ENCODE measurements at regions not wholly inside any gene's neighbourhood (a gene's known extent, or its start where the extent isn't known, plus 50 kb on each side); places are given as distances from the start of the nearest gene placed in this dataset.
"Not testable (repeated sequence)": the region's sequence is repeated elsewhere in the genome, so short reads cannot be mapped to it uniquely, and the experiment has no call there.

DNA sequence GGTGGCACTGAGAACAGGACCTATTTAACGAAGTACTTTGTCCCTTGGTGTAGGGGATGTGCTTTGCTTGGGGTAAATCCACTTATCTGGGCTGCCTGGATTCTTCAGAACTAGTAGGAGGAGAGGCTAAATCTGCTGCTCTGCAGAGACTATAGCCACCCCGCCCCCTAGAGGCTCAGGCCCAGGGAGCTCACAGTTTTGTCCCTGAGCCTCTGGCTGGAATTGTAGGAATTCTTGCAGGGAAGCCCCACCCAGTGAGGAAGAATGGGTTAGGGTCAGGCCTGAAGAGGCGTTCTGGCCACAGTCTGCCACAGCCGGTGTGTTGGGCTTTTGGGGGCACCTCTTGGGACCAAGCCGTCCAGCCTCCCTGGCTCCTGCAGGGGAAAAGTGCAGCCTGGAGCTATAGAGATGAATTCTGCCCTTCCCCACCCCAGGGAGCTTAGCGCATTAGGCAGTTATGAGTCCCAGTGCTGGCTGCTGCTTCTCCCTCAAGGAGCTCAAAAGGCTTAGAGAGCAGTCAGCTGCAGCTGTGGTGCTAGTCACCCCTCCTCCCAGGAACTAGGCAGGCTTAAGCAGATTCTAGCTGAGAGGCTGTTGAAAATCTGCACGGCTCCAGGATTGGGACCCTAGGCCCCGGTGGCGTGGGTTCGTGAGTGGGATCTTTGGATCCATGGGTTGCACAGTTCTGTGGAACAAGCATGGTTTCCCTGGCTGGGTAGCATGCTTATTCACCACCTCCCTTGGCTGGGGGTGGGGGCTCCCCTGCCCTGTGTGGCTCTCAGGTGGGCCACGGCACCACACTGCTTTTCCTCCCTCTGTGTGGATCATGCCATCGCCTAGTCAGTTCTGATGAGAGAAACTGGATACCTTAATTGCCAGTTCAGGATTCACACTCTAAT, 237.4 kb upstream of the TOM1L1 start:
- ChIA-PET POLR2A (no interaction called here), CTCF (no interaction called here)

DNA sequence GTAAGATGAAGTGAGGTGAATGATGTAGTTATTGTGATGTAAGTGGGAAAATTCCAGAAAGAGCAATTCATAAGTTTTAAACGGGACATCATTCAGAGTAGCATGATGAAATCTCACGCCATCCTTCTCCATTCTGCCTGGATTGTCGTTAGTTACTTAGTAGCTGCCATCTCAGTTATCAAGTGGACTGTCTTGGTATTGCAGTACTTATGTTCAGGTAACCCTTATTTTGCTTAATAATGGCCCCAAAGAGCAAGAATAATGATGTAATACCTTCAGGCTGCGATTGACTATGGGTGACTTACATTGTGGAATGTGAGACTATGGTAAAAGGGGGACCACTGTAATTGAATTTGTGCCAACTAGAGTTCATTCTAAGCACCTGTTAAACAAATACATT, 234.1 kb upstream of the TOM1L1 start:
- POLR2A ChIA-PET, result no interaction called here
- CTCF ChIA-PET, result no interaction called here

DNA sequence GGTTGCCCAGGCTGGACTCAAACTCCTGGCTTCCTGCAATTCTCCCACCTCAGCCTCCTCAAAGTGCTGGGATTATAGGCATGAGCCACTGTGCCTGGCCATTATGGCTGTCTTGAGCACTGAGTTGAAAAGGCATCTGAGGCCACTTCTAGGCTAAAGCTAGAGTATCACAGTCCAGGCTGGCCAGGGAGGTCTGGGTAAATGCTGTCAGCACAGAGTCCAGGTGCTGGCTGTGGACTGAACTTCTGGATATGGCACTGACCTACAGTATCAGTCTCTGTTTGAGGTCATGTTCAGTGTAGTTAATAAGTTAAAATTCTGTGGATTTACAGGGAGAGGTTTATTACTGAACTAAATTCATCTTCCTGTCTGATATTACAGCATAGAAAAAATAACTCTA, 222.5 kb upstream of the TOM1L1 start:
- ChIA-PET POLR2A (no interaction called here), CTCF (no interaction called here)

DNA sequence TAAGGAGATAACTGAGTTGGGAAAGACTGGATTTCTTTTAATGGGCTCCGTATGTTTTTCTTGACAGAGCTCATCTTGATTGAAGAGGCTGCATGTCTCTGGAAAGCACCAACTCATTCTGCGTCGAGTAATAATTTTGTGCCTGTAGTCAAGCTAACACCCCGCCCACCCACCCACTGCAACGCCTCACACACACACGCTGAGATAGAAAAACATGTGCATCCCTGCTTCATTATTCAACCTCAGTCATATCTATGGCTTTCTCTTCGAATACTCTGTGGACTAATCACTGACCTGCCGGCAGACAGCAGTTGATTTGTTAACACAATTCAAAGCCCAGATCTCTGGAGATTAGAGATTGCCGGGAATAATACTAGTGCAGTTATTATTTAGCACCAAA, 220.2 kb upstream of the TOM1L1 start:
- ChIA-PET POLR2A (no interaction called here), CTCF (no interaction called here)

DNA sequence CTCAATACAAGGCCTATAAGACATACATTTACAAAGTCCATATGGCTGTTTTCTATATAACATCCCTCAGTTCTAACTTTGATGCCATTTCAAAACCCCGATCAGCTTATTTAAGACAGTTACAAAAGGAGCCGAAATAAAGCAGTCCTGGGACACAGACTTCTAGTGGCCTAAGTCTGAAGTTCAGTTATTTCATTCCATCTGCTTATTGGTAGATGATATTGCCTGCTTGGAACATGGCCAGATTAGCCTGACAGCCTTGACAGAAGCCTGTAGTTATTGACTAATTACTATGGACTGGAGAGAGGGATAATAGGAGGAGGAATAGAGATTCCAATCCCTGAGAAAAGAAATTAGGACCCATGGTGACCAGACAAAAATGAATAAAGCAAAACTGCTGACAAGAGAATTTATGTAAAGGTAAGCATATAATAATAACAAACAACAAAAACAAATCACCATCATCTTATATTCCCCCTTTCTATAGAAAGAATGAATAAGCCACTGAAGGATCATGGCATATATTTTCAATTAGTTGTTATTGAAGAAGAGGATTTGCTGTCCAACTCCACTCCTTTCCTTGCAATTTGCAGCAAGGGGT, 206.3 kb upstream of the TOM1L1 start:
- ChIA-PET POLR2A (no interaction called here), CTCF (no interaction called here)

DNA sequence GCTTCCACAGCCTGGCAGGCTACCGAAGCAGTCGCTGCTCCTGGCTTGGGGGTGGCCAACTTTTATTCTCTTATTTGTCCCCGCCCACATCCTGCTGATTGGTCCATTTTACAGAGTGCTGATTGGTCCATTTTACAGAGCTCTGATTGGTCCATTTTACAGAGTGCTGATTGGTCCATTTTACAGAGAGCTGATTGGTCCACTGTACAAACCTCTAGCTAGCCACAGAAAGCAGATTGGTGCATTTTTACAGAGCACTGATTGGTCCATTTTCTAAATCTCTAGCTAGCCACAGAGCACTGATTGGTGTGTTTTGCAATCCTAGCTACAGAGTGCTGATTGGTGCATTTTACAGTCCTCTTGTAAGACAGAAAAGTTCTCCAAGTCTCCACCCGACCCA, 187.9 kb upstream of the TOM1L1 start:
- CTCF ChIA-PET, POLR2A ChIA-PET: not testable (repeated sequence)

DNA sequence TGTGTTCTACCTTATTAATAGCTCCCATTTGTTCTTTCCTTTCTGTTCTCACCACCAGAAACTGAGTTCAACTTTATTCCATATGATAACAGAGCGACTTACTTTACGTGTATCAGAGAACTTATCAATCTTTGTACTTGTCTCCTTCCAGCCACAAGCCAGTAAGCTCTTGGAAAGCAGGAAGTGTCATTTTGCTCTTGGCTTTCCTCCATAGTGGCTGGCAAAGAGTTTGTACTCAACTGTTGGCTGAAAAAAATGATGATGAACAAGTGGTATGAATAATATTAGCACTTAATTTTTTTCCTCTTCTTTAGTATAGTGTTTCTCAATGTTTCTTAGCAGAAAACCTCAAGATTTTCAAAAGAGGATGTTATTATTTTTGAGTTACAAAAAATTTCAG, 182.4 kb upstream of the TOM1L1 start:
- ChIA-PET POLR2A (no interaction called here), CTCF (no interaction called here)

DNA sequence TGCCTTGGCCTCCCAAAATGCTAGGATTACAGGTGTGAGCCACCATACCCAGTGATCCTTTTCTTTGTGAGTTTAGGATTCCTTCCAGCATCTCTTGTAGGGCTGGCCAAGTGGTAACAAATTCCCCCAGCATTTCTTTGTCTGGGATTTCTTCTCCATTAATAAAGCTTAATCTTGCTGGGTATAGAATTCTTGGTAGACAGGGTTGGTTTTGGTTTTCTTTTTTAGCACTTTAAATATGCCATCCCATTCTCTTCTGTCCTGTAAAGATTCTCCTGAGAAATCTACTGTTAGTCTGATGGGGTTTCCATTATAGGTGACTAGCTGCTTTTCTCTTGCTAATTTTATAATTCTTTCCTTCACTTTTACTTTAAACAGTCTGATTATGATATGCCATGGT, 173.0 kb upstream of the TOM1L1 start:
- ChIA-PET POLR2A (no interaction called here), CTCF (no interaction called here)

DNA sequence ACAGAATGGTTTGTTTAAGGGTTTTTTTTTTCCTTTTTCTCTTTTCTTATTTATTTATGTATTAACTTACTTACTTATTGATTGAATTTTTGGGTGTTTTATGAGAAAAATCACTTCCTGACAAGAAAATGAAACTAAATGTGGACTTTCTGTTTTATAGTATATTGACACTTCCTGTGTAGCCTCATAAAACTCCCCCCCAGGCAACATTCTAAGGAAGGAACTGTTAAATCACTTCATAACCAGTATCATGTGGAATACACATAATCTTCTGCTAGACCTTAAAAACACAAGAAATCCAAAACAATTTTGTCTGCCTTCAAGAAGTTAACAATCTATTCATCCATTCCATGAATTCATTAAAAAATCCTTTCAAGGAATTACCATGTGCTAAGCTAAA, 164.1 kb upstream of the TOM1L1 start:
- CTCF ChIA-PET, result no interaction called here
- POLR2A ChIA-PET, result no interaction called here

DNA sequence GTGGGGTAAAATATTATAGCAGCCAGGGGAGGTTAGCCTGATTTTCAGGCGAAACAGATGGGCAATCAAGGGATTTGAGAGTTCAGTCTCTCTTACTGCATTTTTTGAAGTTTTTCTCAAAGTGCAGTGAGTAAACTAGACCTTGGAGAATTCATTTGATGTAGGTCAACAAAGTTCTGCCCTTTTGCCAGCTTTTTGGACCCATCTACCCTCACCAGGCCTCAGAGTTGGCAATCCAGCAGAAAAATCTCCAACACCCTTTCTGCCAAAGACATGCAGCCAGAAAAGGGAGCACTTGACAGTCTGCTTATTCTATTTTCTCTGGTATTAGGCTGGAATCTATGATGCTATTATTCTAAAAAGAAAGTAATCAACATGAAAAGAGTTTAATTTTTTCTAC, 162.2 kb upstream of the TOM1L1 start:
- CTCF ChIA-PET, result no interaction called here
- POLR2A ChIA-PET, result no interaction called here

DNA sequence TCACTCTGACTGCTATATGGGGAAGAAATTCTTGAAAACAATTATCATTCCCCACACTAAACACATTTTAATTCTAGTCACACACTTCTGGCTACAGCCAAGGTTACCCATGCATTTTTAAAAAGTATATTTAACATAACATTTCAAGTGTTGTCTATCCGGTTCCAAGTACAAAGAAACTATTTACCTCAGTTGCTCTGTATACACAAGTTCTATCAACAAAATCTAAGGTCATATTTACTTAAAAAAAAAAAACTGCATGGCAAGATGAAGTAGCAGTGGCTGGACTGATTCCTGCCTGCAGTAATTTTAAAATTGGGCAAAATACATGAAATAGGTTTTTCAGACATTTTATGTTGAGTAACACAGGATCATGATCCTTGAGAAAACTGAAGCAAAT, 155.9 kb upstream of the TOM1L1 start:
- CTCF ChIA-PET, result interaction anchor here (0.7 kb wide), 1 partner anchor 1643 kb away, joined by 5 read pairs; no protein-coding TSS in a partner anchor
- POLR2A ChIA-PET, result no interaction called here

DNA sequence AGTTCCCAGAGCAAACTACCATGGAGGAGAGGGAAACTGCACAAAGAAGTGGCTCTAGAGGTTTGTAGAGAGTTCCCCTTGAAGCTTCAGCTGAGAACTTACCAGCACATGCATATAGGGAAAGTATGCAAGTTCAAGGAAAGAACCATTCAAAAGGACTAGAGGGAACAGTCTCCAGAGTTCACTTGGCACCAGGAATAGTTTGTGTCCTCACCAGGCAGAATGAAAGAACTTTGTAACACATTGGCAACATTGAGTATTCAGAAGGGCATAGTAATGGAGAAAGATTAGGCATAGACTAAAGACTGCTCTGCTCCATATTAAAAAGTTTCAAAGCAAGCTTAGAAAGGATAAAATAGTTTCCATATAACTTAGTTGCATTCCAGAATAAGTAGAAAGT, 155.4 kb upstream of the TOM1L1 start:
- CTCF ChIA-PET, result no interaction called here
- POLR2A ChIA-PET, result no interaction called here

DNA sequence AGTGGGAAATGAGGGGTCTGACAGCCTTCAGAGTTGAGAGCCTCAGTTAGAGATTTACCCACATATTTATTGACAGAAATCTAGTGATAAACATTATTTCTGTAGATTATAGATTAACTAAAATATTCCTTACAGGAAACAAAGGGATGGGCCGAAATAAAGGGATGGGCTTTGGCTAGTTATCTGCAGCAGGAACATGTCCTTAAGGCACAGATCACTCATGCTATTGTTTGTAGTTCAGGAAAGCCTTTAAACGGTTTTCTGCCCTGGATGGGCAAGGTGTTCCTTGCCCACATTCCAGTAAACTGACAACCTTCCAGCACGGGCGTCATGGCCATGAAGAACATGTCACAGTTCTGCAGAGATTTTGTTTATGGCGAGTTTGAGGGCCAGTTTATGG, 154.8 kb upstream of the TOM1L1 start:
- CTCF ChIA-PET, result no interaction called here
- POLR2A ChIA-PET, result no interaction called here

DNA sequence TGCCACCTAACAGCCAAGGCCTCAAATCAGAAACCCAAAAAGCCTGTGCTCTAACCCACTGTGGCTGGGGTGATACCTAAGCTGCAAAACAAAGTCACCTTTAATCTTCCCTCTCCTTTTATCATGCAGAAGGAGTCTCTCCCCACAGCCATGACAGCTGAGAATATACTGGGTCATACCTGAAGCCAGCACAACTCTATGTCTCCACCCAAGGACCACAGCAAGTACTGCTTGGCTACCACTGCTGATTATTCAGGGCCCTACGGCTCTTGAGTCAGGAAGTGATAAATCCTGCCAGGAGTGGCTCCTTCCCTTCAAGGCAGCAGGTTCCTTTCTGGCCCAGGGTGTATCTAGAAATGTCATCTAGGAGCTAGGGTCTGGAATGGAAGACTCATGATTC, 151.5 kb upstream of the TOM1L1 start:
- ChIA-PET CTCF (no interaction called here), POLR2A (no interaction called here)

DNA sequence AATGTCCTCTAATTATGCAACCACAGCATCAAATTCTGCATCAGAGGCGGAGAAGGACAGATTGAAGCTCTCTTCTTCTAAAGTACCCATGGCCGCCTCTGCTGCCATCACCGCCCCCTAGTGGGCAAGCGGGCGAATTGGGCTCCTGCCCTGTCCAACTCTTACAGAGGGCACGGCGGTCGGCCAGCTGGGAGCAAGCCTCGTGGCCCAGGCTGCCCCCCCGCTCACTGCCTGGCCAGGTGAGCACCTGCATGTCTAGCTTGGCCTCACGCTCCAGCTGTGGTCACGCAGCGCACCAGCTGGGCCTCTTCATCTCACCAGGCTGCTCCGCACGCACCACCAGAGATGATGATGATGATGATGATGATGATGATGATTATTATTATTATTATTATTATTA, 146.1 kb upstream of the TOM1L1 start:
- CTCF ChIA-PET, result no interaction called here
- POLR2A ChIA-PET, result no interaction called here

DNA sequence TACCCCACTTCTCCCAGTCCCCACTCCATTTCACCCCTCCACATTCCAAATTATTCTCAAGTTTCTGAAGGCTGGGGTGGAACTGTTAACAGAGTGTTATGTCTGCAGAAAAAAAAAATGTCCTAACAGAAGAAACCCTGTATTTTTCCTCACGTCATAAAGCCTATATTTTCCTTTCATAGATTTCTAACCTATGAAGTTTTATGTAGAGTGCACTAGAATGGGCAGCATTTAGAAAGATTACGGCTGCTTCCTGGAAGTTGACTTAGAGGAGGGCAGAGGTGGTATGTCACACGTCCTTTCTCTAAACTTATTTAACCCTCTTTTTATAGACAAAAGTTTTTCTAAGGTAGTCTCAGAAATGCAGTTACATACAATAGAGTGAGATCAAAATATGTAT, 139.8 kb upstream of the TOM1L1 start:
- CTCF ChIA-PET, result no interaction called here
- POLR2A ChIA-PET, result no interaction called here

DNA sequence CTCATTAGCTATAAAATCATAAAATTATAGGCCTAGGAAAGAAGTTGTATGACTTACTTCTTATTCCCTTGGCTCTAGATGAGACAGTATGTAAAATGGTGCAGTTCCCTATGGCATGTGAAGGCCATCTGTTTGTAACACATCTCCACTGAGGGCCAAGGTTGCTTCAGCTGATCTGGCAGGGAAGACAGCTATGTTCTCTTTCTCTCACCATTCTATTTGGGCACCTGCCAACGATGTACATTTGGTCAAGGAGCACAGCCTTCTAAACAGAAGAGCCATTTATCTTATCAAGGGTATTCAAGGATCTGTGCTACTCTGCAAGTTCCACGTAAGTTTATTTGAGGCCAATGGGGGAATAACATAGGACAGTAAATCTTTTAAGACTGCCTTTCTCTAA, 129.8 kb upstream of the TOM1L1 start:
- CTCF ChIA-PET, result no interaction called here
- POLR2A ChIA-PET, result no interaction called here

DNA sequence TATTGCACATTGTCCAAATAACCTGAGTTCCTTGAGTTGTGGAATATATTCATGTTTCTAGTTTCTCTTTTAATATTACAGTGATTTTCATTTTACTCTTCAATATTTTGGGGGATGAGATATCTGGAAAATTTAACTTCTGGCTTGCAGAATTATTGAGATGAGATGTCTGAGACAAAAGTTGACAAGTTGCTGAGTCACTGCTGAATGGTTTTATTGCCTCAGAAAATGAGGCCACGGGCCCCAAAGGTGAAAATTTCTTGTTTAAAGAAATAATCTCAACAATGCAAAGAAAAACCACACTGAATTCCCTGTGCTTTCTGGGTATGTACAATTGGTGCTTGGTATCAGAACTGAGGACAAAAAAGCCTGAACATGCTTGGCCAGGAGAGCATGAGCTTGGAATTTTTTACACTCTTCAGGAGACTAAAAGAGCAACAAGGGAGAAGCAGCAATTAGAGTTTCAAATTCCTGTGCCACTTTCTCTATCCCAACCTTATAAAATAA, 129.2 kb upstream of the TOM1L1 start:
- ChIA-PET POLR2A (no interaction called here), CTCF (no interaction called here)

DNA sequence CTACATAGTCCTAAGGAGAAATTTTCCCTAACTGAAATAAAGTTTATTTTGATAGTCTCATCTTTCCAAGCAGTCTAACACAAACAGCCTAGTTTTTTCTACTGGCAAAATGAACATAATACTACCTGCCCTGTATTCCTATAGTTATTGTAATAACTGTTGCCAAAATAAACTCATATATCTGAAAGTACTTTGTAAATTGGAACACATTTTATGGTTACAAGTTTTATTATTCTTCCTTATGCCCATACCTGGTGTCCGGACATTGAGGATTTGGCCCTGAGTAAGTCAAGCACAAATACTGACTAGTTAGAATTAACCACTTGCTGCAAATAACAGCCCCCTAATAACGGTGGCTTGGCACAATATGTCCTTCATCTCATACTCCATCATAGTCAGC, 120.4 kb upstream of the TOM1L1 start:
- POLR2A ChIA-PET, result no interaction called here
- CTCF ChIA-PET, result no interaction called here

DNA sequence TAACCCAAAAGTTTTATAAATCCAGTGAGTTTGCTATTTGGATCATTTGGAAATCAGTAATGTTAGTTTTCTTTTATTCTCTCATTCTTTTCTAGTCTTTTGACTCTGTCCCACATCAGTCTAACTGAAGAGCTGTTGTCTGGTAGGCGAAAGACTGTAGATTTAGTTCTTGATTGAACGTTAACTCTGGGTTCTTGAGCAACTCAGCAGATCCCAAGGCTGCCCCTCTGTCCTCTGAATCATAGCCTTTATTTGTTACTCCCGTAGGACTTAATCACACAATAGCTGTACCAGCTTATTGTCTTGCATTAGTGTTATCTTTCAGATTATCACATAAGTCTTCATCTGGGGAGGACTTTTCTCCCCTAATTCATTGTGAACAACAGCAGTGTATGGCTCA, 119.3 kb upstream of the TOM1L1 start:
- POLR2A ChIA-PET, result no interaction called here
- CTCF ChIA-PET, result interaction anchor here (0.8 kb wide), 1 partner anchor 13 kb away, joined by 3 read pairs; no protein-coding TSS in a partner anchor

DNA sequence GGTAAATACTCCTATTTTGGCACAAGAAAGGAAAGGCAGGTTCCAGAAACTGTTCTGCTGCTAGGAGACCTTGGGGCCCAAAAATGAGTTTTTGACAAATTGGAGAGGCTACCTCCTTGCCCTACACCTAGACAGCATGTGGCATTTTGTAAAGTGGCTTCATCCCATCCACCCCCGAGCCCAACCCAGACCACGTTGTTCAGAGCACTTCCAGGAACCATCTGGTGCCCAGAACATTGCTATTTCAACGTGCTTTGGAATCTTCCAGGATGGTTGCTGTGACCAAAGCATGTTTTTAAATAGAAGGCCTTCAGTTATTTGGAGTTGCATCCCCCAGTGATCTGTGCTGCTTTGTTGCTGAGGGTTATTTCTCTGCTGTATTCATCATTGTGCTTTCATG, 116.3 kb upstream of the TOM1L1 start:
- ChIA-PET CTCF (no interaction called here), POLR2A (no interaction called here)

DNA sequence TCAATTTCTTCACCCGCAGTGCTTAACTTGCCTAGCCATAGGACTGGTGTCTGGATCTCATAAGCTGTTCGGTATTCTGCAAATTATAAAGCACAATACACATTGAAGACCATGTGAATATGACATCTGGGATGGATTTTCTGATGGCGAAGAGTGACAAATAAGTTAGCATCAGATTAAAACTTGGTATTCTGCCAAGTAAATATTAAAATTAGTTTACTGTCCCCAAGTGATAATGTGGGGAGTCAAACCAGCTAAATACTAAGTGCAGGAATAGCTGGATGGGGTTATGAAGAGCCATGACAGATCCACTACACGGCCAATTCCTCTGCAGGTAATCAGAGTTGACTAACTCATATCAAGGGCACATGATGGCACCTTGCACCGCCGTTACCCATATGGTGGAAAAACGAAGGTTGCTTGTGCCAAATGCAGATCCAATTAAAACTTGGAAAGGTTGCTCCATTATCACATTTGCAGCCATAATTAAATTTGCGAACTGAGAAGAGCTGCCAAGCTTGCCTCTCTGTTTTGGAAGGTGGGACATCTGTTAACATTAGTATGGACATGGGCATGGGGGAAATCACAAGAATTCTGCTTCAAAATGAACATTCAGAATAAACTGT, 114.9 kb upstream of the TOM1L1 start:
- ChIA-PET CTCF (no interaction called here), POLR2A (no interaction called here)

Measured in activated CD8-positive, alpha-beta memory T cell treated with anti-CD3 and anti-CD28 coated beads for 36 hours (primary cell).